SK-N-SH treated with all-trans-retinoic acid at 6 μM for 48 hours (cell line): ENCODE measurements at regions not wholly inside any gene's neighbourhood (a gene's known extent, or its start where the extent isn't known, plus 50 kb on each side); places are given as distances from the start of the nearest gene placed in this dataset.

ENCODE experiments used
- ATAC-seq: fragments of 200-7000 bp; cut with Tn5 transposase; 3 replicates; pipeline ENCODE4 v1.9.1; 2020; ENCODE audit warnings: mild to moderate bottlenecking, moderate library complexity
- ARNTL ChIP-seq: fragments of 450-650 bp; formaldehyde crosslinking; IDR thresholded peaks from 2 replicates; pipeline ENCODE4 v1.5.0; 2020; ENCODE audit warnings: low read depth, mild to moderate bottlenecking, moderate library complexity, borderline replicate concordance
- BACH2 ChIP-seq: fragments of 250-450 bp; sonication (Bioruptor Pico); IDR thresholded peaks from 2 replicates; pipeline ENCODE4 v1.9.0; 2021; ENCODE audit warnings: mild to moderate bottlenecking, borderline replicate concordance
- ESRRG ChIP-seq: fragments of 250-450 bp; sonication (Bioruptor Pico); IDR thresholded peaks from 2 replicates; pipeline ENCODE4 v1.6.1; 2021; ENCODE audit warnings: mild to moderate bottlenecking
- ISL1 ChIP-seq: fragments of 250-450 bp; sonication (Bioruptor Pico); IDR thresholded peaks from 2 replicates; pipeline ENCODE4 v2.1.2; 2022; ENCODE audit warnings: mild to moderate bottlenecking, moderate library complexity
- PATZ1 ChIP-seq: fragments of 250-450 bp; sonication (Bioruptor Pico); IDR thresholded peaks from 2 replicates; pipeline ENCODE4 v1.8.0; 2020; ENCODE audit warnings: mild to moderate bottlenecking, moderate library complexity, borderline replicate concordance
- POU6F1 ChIP-seq: fragments of 250-450 bp; sonication (Bioruptor Pico); IDR thresholded peaks from 2 replicates; pipeline ENCODE4 v1.8.0; 2021; ENCODE audit warnings: low read depth, mild to moderate bottlenecking, moderate library complexity, borderline replicate concordance
- PPARA ChIP-seq: fragments of 250-450 bp; sonication (Bioruptor Pico); IDR thresholded peaks from 2 replicates; pipeline ENCODE4 v1.5.0; 2020; ENCODE audit warnings: mild to moderate bottlenecking, borderline replicate concordance
- RARB ChIP-seq: fragments of 250-450 bp; sonication (Bioruptor Pico); IDR thresholded peaks from 2 replicates; pipeline ENCODE4 v1.8.0; 2021; ENCODE audit warnings: mild to moderate bottlenecking, moderate library complexity
- SNAI2 ChIP-seq: fragments of 250-450 bp; sonication (Bioruptor Pico); IDR thresholded peaks from 2 replicates; pipeline ENCODE4 v1.5.0; 2020; ENCODE audit warnings: mild to moderate bottlenecking, moderate library complexity
- TCF4 ChIP-seq: fragments of 250-450 bp; sonication (Bioruptor Pico); IDR thresholded peaks from 2 replicates; pipeline ENCODE4 v1.8.0; 2021; ENCODE audit warnings: mild to moderate bottlenecking, moderate library complexity, borderline replicate concordance
- TOX ChIP-seq: fragments of 250-450 bp; sonication (Bioruptor Pico); IDR thresholded peaks from 2 replicates; pipeline ENCODE4 v1.8.0; 2021; ENCODE audit warnings: mild to moderate bottlenecking, moderate library complexity, borderline replicate concordance
- ZC3H10 ChIP-seq: fragments of 250-450 bp; sonication (Bioruptor Pico); IDR thresholded peaks from 2 replicates; pipeline ENCODE4 v1.5.1; 2021; ENCODE audit warnings: mild to moderate bottlenecking, moderate library complexity
- ZFP3 ChIP-seq: fragments of 250-450 bp; sonication (Bioruptor Pico); IDR thresholded peaks from 2 replicates; pipeline ENCODE4 v1.5.0; 2020; ENCODE audit warnings: mild to moderate bottlenecking, moderate library complexity
- ZFP30 ChIP-seq: fragments of 450-650 bp; formaldehyde crosslinking; IDR thresholded peaks from 2 replicates; pipeline ENCODE4 v1.5.0; 2022; ENCODE audit warnings: mild to moderate bottlenecking, moderate library complexity
- ZNF8 ChIP-seq: fragments of 450-650 bp; formaldehyde crosslinking; IDR thresholded peaks from 2 replicates; pipeline ENCODE4 v1.5.0; 2020; ENCODE audit warnings: mild to moderate bottlenecking, moderate library complexity
- TF ChIP-seq, protein P1 (sequence below): fragments of 250-450 bp; sonication (Bioruptor Pico); IDR thresholded peaks from 2 replicates; pipeline ENCODE4 v1.5.0; 2020; ENCODE audit warnings: mild to moderate bottlenecking, moderate library complexity
- TF ChIP-seq, protein P2 (sequence below): fragments of 250-450 bp; sonication (Bioruptor Pico); IDR thresholded peaks from 2 replicates; pipeline ENCODE4 v1.5.1; 2020; ENCODE audit warnings: low read depth, mild to moderate bottlenecking, moderate library complexity

- no peak for ATAC-seq
Measured at GRCh38 chr14:34170882-34171281, 220.0 kb upstream of the EGLN3 start.

DNA sequence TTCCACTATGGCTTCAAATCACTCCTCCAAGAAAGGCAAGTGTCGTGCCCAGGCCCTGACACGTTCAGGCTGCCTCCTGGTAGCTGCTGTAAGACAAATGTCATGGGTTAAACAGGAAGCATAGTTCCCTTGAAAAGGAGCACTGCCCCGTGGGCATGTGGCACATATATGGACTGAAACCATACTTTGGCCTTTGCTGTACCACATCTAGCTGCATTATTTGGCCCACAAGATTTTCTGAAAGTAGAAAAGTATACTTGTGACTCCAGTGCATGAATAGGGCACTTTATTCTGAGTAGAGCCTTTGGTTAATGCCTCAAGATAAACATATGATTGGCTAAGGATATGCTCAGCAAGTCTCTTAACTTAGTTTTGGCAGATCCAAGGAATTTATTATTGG is 218.7 kb upstream of the EGLN3 start:
- no peak for ATAC-seq
- no peak for TF ChIP-seq TOX (CRISPR knock-in tag)

More at GRCh38 chr14:34170882-34171281, 220.0 kb upstream of the EGLN3 start:
- TF ChIP-seq ZFP30 (CRISPR knock-in tag) (no peak), ZFP3 (no peak), RARB (no peak), TCF4 (CRISPR knock-in tag) (no peak), POU6F1 (CRISPR knock-in tag) (no peak), PPARA (CRISPR knock-in tag) (no peak), ZNF8 (CRISPR knock-in tag) (no peak), SNAI2 (CRISPR knock-in tag) (no peak), ZC3H10 (no peak), ARNTL (no peak)
- TF ChIP-seq, protein P1, sequence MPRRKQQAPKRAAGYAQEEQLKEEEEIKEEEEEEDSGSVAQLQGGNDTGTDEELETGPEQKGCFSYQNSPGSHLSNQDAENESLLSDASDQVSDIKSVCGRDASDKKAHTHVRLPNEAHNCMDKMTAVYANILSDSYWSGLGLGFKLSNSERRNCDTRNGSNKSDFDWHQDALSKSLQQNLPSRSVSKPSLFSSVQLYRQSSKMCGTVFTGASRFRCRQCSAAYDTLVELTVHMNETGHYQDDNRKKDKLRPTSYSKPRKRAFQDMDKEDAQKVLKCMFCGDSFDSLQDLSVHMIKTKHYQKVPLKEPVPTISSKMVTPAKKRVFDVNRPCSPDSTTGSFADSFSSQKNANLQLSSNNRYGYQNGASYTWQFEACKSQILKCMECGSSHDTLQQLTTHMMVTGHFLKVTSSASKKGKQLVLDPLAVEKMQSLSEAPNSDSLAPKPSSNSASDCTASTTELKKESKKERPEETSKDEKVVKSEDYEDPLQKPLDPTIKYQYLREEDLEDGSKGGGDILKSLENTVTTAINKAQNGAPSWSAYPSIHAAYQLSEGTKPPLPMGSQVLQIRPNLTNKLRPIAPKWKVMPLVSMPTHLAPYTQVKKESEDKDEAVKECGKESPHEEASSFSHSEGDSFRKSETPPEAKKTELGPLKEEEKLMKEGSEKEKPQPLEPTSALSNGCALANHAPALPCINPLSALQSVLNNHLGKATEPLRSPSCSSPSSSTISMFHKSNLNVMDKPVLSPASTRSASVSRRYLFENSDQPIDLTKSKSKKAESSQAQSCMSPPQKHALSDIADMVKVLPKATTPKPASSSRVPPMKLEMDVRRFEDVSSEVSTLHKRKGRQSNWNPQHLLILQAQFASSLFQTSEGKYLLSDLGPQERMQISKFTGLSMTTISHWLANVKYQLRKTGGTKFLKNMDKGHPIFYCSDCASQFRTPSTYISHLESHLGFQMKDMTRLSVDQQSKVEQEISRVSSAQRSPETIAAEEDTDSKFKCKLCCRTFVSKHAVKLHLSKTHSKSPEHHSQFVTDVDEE (CRISPR knock-in tag) = no peak

GRCh38 chr14:34168656-34169055 is 217.8 kb upstream of the EGLN3 start:
- TF ChIP-seq BACH2 (CRISPR knock-in tag) (no peak), ISL1 (no peak)
- ATAC-seq = no peak

- no peak for TF ChIP-seq ESRRG (CRISPR knock-in tag)
- TF ChIP-seq, all 23 proteins: peak for 0
Measured at GRCh38 chr14:34165847-34166350, 215.0 kb upstream of the EGLN3 start.

DNA sequence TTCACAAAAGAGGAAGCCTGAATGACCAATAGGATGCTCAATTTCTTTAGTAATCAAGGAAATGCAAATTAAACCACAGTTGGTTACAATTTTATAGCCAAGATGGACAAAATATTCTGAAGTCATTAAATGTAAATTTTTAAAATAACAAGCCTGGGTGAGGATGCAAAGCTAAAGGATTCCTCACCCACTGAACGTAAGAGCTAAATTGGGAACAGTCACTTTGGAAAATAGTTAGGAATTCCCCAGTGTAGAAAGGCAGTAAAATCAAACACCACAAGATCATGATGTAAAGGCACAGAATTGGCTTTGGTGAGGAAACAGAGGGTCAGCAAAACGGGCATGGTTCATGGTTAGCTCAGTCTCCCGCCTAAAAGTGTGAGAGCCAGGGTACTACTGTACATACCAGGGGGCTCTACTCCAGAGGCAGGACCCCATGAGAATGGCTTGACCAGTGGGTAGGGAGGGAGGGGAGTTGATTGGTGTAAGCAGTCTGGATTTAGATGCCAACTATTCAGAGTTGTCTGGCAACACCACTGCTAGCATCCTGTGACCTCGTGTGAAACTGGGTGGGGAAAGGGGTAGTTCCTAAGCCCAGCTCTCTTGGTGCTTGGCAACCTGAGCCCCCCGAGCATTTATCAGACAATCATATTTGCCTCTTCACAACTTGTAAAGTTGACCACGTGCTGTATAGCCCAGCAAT is 213.4 kb upstream of the EGLN3 start:
- no peak for ATAC-seq
- TF ChIP-seq ZFP30 (CRISPR knock-in tag) (no peak), PATZ1 (no peak), TOX (CRISPR knock-in tag) (no peak), RARB (no peak)
- TF ChIP-seq, protein P2, sequence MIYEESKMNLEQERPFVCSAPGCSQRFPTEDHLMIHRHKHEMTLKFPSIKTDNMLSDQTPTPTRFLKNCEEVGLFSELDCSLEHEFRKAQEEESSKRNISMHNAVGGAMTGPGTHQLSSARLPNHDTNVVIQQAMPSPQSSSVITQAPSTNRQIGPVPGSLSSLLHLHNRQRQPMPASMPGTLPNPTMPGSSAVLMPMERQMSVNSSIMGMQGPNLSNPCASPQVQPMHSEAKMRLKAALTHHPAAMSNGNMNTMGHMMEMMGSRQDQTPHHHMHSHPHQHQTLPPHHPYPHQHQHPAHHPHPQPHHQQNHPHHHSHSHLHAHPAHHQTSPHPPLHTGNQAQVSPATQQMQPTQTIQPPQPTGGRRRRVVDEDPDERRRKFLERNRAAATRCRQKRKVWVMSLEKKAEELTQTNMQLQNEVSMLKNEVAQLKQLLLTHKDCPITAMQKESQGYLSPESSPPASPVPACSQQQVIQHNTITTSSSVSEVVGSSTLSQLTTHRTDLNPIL (CRISPR knock-in tag) = no peak

More at GRCh38 chr14:34165847-34166350, 215.0 kb upstream of the EGLN3 start:
- ATAC-seq = no peak
